ENCODE measurements at regions not wholly inside any gene's neighbourhood (a gene's known extent, or its start where the extent isn't known, plus 50 kb on each side); places are given as distances from the start of the nearest gene placed in this dataset.
A peak's percentile ranks its signal among the peaks of the same experiment; 100 is the strongest.

GRCh38 chr4:136121426-136121825 is 1410.9 kb downstream of the PCDH18 start:
- H3K27ac ChIP-seq: peak overlapping the region; percentile 22; the same call in 1 of the 2 replicates
- TF ChIP-seq CTCF (IDR thresholded peaks at IDR 0.05): no peak
- no peak for TF ChIP-seq ZFX (IDR thresholded peaks at IDR 0.05; ENCODE audit: borderline replicate concordance)

- H3K27ac ChIP-seq: no peak overlapping the region
Measured at GRCh38 chr4:136113921-136114320, 1418.4 kb downstream of the PCDH18 start.

GRCh38 chr4:136112116-136112515 is 1420.2 kb downstream of the PCDH18 start:
- H3K27ac ChIP-seq: no peak overlapping the region

More at GRCh38 chr4:136113921-136114320, 1418.4 kb downstream of the PCDH18 start:
- TF ChIP-seq CTCF (IDR thresholded peaks at IDR 0.05) (no peak), ZFX (IDR thresholded peaks at IDR 0.05; ENCODE audit: borderline replicate concordance) (no peak)

GRCh38 chr4:136106753-136107152 is 1425.5 kb downstream of the PCDH18 start:
- no peak overlapping the region for H3K27ac ChIP-seq
- no peak for TF ChIP-seq ZFX (IDR thresholded peaks at IDR 0.05; ENCODE audit: borderline replicate concordance)
- no peak for TF ChIP-seq CTCF (IDR thresholded peaks at IDR 0.05)

More at GRCh38 chr4:136112116-136112515, 1420.2 kb downstream of the PCDH18 start:
- TF ChIP-seq CTCF (IDR thresholded peaks at IDR 0.05) (no peak), ZFX (IDR thresholded peaks at IDR 0.05; ENCODE audit: borderline replicate concordance) (no peak)

GRCh38 chr4:136103616-136104015 is 1428.7 kb downstream of the PCDH18 start:
- no peak overlapping the region for H3K27ac ChIP-seq
- TF ChIP-seq CTCF (IDR thresholded peaks at IDR 0.05) (no peak), ZFX (IDR thresholded peaks at IDR 0.05; ENCODE audit: borderline replicate concordance) (no peak)

GRCh38 chr4:136097676-136098075 is 1434.6 kb downstream of the PCDH18 start:
- H3K27ac ChIP-seq: no peak overlapping the region
- TF ChIP-seq CTCF (IDR thresholded peaks at IDR 0.05) (no peak), ZFX (IDR thresholded peaks at IDR 0.05; ENCODE audit: borderline replicate concordance) (no peak)

GRCh38 chr4:136088211-136088867 is 1444.0 kb downstream of the PCDH18 start:
- H3K27ac ChIP-seq: no peak overlapping the region
- TF ChIP-seq ZFX (IDR thresholded peaks at IDR 0.05; ENCODE audit: borderline replicate concordance) (no peak), CTCF (IDR thresholded peaks at IDR 0.05) (no peak)
